Right lobe of liver (tissue), 6 donors: ENCODE measurements at regions not wholly inside any gene's neighbourhood (a gene's known extent, or its start where the extent isn't known, plus 50 kb on each side); places are given as distances from the start of the nearest gene placed in this dataset.
"Not testable (repeated sequence)": the region's sequence is repeated elsewhere in the genome, so short reads cannot be mapped to it uniquely, and the experiment has no call there.

ENCODE experiments used
- ATAC-seq, 4 donors: fragments of 200-7000 bp; cut with Tn5 transposase; one replicate each; pipeline ENCODE4 v1.9.1; 2020; ENCODE audit warnings: mild to moderate bottlenecking in 4 of 4, moderate library complexity in 4 of 4
- DNase-seq, 3 donors: peaks; one replicate each; pipeline ENCODE4 v3.0.0-alpha.2; 2020
- H3K27ac ChIP-seq, 3 donors: fragments of 200-600 bp; one replicate each; pipeline ENCODE4 v1.8.0; 2022
- H3K27me3 ChIP-seq, 2 donors: fragments of 200-600 bp; one replicate each; pipeline ENCODE4 v1.8.0; 2022
- H3K36me3 ChIP-seq, 4 donors: fragments of 200-600 bp; sonication (generic) in 1 of 4; one replicate each; pipeline versions ENCODE4 v1.5.1 to v1.8.0; 2017 to 2022; ENCODE audit warnings: control low read depth in 1 of 4
- H3K4me1 ChIP-seq, 4 donors: fragments of 200-600 bp; sonication (generic) in 1 of 4; one replicate each; pipeline versions ENCODE4 v1.5.1 to v1.8.0; 2017 to 2022; ENCODE audit warnings: control low read depth in 1 of 4
- H3K4me3 ChIP-seq, 3 donors: fragments of 200-600 bp; one replicate each; pipeline ENCODE4 v1.8.0; 2022
- H3K9me3 ChIP-seq, 4 donors: fragments of 200-600 bp; sonication (generic) in 1 of 4; one replicate each; pipeline versions ENCODE4 v1.5.1 to v1.8.0; 2017 to 2022; ENCODE audit warnings: control low read depth in 1 of 4
- CTCF ChIP-seq, 4 donors: fragments of 200-600 bp in 3 of 4; fragments of 450-650 bp in 1 of 4; IDR thresholded peaks; one replicate each; pipeline versions ENCODE4 v1.5.1 to v1.8.0; 2016 to 2022; ENCODE audit warnings: antibody characterized with exemption in 4 of 4, mild to moderate bottlenecking in 2 of 4
- POLR2A ChIP-seq: fragments of 450-650 bp; IDR thresholded peaks from one replicate; pipeline ENCODE4 v1.6.1; 2017; ENCODE audit warnings: antibody characterized with exemption, mild to moderate bottlenecking
- WGBS: methylation state at CpG from one replicate; pipeline ENCODE4 v1.1.6; 2018; ENCODE audit warnings: low coverage, low lambda C conversion rate; ENCODE audit not compliant: insufficient coverage; ENCODE audit errors: missing lambda C conversion rate; 5-methylcytosine and 5-hydroxymethylcytosine counted together
- intact Hi-C, 2 donors: fragments of 100-400 bp; cut with DNase I; formaldehyde crosslinking; loops; one replicate each; pipeline versions ENCODE4 v1.11.2 to v1.14.1; 2022
- donor health status: DM: no; HTN: yes; CAD: no.
- donor health status: DM: no; HTN: no; CAD: no.
- donor health status: DM: no; HTN: no; CAD: no.
- donor health status: DM: no; HTN: yes; CAD: no.
- donor health status: DM: no; HTN: yes; CAD: no.

GRCh38 chr5:82971901-82972300 is 105.3 kb downstream of the TMEM167A start:
- no peak overlapping the region for H3K27ac ChIP-seq
- ATAC-seq (no peak), DNase-seq (no peak)
- intact Hi-C loops, result no loop called here
- H3K27me3 ChIP-seq, result no peaks in the 10 kb centered on the region
- no peak overlapping the region for H3K4me3 ChIP-seq
- WGBS, result 83% methylated on average over 5 of the region's 5 CpGs
- no peak for TF ChIP-seq POLR2A
- TF ChIP-seq CTCF (IDR thresholded peaks at IDR 0.05), result no peak
- no peaks in the 10 kb centered on the region for H3K9me3 ChIP-seq
- H3K36me3 ChIP-seq, result no peaks in the 10 kb centered on the region
- peaks cover 0 to 3% (median 0%) of the 10 kb centered on the region in 4 donors for H3K4me1 ChIP-seq

GRCh38 chr5:82971034-82971806 is 106.0 kb downstream of the TMEM167A start:
- H3K27ac ChIP-seq, DNase-seq, intact Hi-C loops, H3K4me1 ChIP-seq, H3K4me3 ChIP-seq, H3K27me3 ChIP-seq, H3K36me3 ChIP-seq, ATAC-seq, H3K9me3 ChIP-seq: not testable (repeated sequence)
- 75% methylated on average over 7 of the region's 10 CpGs for WGBS

DNA sequence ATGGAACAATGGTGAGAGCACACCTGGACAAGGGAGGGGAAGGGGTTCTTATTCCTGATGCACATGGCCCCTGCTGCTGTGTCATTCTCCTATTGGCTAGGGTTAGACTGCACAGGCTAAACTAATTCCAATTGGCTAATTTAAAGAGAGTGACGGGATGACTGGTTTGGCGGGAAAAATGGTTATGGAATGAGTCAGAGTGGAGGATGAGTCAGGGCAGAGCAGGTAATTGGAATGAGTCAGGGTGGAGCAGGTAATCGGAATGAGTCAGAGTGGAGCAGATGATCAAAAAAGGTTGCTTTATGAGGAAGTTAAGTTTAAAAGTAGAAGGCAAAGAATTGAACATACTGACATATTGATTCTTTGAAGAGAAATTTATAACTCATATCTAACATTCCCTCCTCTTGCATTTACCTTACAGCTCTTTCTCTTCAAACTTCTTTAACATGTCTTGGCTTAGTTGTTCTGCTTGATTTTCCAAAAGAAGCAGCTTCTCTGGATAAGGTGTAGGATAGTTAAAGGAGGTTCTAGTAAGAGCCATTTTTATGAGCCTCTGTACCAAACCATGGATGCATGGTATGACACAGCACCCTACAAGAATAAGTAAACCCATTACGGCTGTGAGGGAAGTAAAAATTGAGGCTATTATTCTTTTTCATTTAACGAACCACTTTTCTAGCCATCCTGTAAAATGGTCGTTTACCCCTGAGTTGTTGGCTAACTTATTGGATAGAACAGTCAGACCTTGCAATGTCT is 107.8 kb downstream of the TMEM167A start:
- 63% methylated on average over 6 of the region's 6 CpGs for WGBS
- DNase-seq, H3K4me1 ChIP-seq, intact Hi-C loops, H3K27me3 ChIP-seq, H3K4me3 ChIP-seq, H3K27ac ChIP-seq, ATAC-seq, H3K9me3 ChIP-seq, H3K36me3 ChIP-seq: not testable (repeated sequence)

- no peak for DNase-seq
- ATAC-seq, result no peak
- Histone ChIP-seq H3K4me1 (no peaks in the 10 kb centered on the region), H3K9me3 (no peaks in the 10 kb centered on the region), H3K27me3 (no peaks in the 10 kb centered on the region), H3K4me3 (no peak overlapping the region), H3K27ac (no peak overlapping the region), H3K36me3 (no peaks in the 10 kb centered on the region)
- TF ChIP-seq CTCF (IDR thresholded peaks at IDR 0.05), result no peak
- no peak for TF ChIP-seq POLR2A
- intact Hi-C loops, result no loop called here
Measured at GRCh38 chr5:82967072-82967471, 110.1 kb downstream of the TMEM167A start.

- no peak overlapping the region for H3K4me3 ChIP-seq
- DNase-seq, result no peak
- 89% methylated on average over 1 of the region's 1 CpG for WGBS
- no peaks in the 10 kb centered on the region for H3K27me3 ChIP-seq
- no peaks in the 10 kb centered on the region for H3K4me1 ChIP-seq
- TF ChIP-seq POLR2A, result no peak
- TF ChIP-seq CTCF (IDR thresholded peaks at IDR 0.05), result no peak
- H3K9me3 ChIP-seq, result no peaks in the 10 kb centered on the region
- ATAC-seq, result no peak
- no peaks in the 10 kb centered on the region for H3K36me3 ChIP-seq
- no peak overlapping the region for H3K27ac ChIP-seq
- intact Hi-C loops, result no loop called here
Measured at GRCh38 chr5:82959466-82959865, 117.7 kb downstream of the TMEM167A start.
